ENCODE measurements at regions not wholly inside any gene's neighbourhood (a gene's known extent, or its start where the extent isn't known, plus 50 kb on each side); places are given as distances from the start of the nearest gene placed in this dataset.

DNA sequence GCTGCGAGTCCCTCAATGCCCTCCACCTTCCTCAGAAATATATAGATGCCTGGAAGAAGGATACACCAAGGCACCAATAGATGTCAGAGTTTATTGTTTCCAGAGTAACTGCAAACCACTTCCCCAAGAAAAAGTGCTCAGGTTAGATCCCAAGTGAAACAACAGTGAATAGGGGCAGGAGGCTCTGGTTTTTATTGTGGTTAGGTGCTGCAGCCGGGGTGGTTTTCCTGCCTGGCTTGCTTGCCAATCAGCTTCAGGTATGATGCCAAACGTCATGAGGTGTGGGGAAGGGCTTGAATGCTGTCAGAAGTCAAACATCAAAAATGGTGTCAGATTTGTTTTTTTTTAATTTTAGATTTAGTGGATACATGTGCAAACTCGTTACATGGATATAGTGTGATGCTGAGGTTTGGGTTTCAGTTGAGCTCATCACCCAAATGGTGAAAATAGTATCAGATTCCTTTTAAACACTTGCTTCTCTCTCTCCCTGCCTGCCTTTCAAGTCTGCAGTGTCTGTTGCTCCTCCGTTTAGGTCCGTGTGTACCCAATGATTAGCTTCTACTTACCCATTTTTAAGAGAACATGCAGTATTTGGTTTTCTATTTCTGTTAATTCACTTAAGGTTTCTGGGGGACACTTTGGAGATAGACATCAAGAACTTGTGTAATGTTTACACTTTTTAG, 1317.0 kb downstream of the MRPL39 start:
- TF ChIP-seq, protein P1, sequence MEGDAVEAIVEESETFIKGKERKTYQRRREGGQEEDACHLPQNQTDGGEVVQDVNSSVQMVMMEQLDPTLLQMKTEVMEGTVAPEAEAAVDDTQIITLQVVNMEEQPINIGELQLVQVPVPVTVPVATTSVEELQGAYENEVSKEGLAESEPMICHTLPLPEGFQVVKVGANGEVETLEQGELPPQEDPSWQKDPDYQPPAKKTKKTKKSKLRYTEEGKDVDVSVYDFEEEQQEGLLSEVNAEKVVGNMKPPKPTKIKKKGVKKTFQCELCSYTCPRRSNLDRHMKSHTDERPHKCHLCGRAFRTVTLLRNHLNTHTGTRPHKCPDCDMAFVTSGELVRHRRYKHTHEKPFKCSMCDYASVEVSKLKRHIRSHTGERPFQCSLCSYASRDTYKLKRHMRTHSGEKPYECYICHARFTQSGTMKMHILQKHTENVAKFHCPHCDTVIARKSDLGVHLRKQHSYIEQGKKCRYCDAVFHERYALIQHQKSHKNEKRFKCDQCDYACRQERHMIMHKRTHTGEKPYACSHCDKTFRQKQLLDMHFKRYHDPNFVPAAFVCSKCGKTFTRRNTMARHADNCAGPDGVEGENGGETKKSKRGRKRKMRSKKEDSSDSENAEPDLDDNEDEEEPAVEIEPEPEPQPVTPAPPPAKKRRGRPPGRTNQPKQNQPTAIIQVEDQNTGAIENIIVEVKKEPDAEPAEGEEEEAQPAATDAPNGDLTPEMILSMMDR (conservative IDR thresholded peaks at IDR 0.05; ENCODE audit: low read length) = no peak
- TF ChIP-seq EZH2phosphoT487 (IDR thresholded peaks at IDR 0.05; ENCODE audit: borderline replicate concordance) = no peak

Measured in Loucy (cell line).